Endothelial cell of umbilical vein (primary cell): ENCODE measurements at regions not wholly inside any gene's neighbourhood (a gene's known extent, or its start where the extent isn't known, plus 50 kb on each side); places are given as distances from the start of the nearest gene placed in this dataset.

Experiments
- BruUV-seq: library from RNA; stranded (reverse); fragments of 400-500 nt; replicated peaks from 2 replicates; lab custom pipeline; 2021; lab: Mats Ljungman, UMichigan
- CTCF ChIA-PET: fragments of 300-600, 350-600 bp; sonication (Branson Sonifier 250); formaldehyde crosslinking; loops from one replicate; lab custom pipeline; 2021; ENCODE audit warnings: antibody characterized with exemption, inconsistent platforms; lab: Charles Lee
- POLR2A ChIA-PET: fragments of 300-600, 350-600 bp; sonication (Branson Sonifier 250); formaldehyde crosslinking; loops from one replicate; lab custom pipeline; 2021; ENCODE audit warnings: antibody characterized with exemption, inconsistent platforms; lab: Charles Lee
- DNase-seq: peaks from one replicate; pipeline ENCODE4 v3.0.0-alpha.2; 2011; ENCODE audit warnings: low read depth, low spot score
- FAIRE-seq: peaks from 2 replicates; lab custom pipeline; 2011; peaks lifted over from hg19 to GRCh38; lab: Jason Lieb, UNC
- H2AFZ ChIP-seq: 2 replicates; pipeline ENCODE4 v1.6.0; 2012; ENCODE audit warnings: low read depth, low read length, control low read depth, inconsistent platforms
- H3K27ac ChIP-seq: 2 replicates; pipeline ENCODE4 v1.5.1; 2011; ENCODE audit warnings: low read depth, mild to moderate bottlenecking, control low read depth, low read length, moderate library complexity; ENCODE audit not compliant: insufficient read depth
- H3K27me3 ChIP-seq, 2 experiments: 2 replicates each; pipeline versions ENCODE4 v1.6.0 to v1.6.1; 2011; ENCODE audit warnings: low read length in 2 of 2, mixed read lengths in 1 of 2; ENCODE audit not compliant: control insufficient read depth in 2 of 2, insufficient read depth in 2 of 2
- H3K36me3 ChIP-seq, 2 experiments: 2 replicates in 1 of 2; 3 replicates in 1 of 2; pipeline ENCODE4 v1.5.1; 2011; ENCODE audit warnings: low read length in 2 of 2, mild to moderate bottlenecking in 1 of 2, moderate library complexity in 1 of 2; ENCODE audit not compliant: control insufficient read depth in 2 of 2, insufficient read depth in 2 of 2; ENCODE audit errors: extremely low read depth in 1 of 2
- H3K4me1 ChIP-seq: 3 replicates; pipeline ENCODE4 v1.5.1; 2011; ENCODE audit warnings: mild to moderate bottlenecking, low read length; ENCODE audit not compliant: control insufficient read depth, insufficient read depth; ENCODE audit errors: extremely low read depth
- H3K4me2 ChIP-seq: 2 replicates; pipeline ENCODE4 v1.6.1; 2011; ENCODE audit warnings: low read length, control low read depth, mixed read lengths; ENCODE audit not compliant: insufficient read depth
- H3K4me3 ChIP-seq, 3 experiments: fragments of 200-600 bp in 1 of 3; sonication (generic), shearing (Covaris generic) in 1 of 3; replicated peaks in 1 of 3; 2 replicates each; pipeline ENCODE4 v1.5.1; 2011 to 2016; ENCODE audit warnings: control low read depth in 3 of 3, low read length in 3 of 3, mild to moderate bottlenecking in 2 of 3, inconsistent platforms in 1 of 3, low read depth in 1 of 3, moderate library complexity in 1 of 3; ENCODE audit not compliant: insufficient read depth in 1 of 3
- H3K79me2 ChIP-seq: 2 replicates; pipeline ENCODE4 v1.6.0; 2012; ENCODE audit warnings: low read length, inconsistent platforms; ENCODE audit not compliant: control insufficient read depth, insufficient read depth
- H3K9ac ChIP-seq: replicated peaks from 2 replicates; pipeline ENCODE3; 2011; ENCODE audit warnings: low read length, control low read depth; ENCODE audit not compliant: insufficient read depth; ENCODE audit errors: extremely low read depth
- H3K9me1 ChIP-seq: replicated peaks from 3 replicates; pipeline ENCODE4 v1.6.0; 2011; ENCODE audit warnings: mild to moderate bottlenecking, low read length; ENCODE audit not compliant: control insufficient read depth, insufficient read depth; ENCODE audit errors: extremely low read depth
- H3K9me3 ChIP-seq: replicated peaks from 2 replicates; pipeline ENCODE4 v1.5.1; 2012; ENCODE audit warnings: low read length, inconsistent platforms; ENCODE audit not compliant: control insufficient read depth, insufficient read depth
- H4K20me1 ChIP-seq: replicated peaks from 2 replicates; pipeline ENCODE3; 2011; ENCODE audit warnings: mild to moderate bottlenecking, low read length; ENCODE audit not compliant: control insufficient read depth, insufficient read depth; ENCODE audit errors: extremely low read depth
- EZH2 ChIP-seq: IDR thresholded peaks from 2 replicates; pipeline ENCODE4 v1.6.1; 2012; ENCODE audit warnings: borderline replicate concordance, low read depth, mild to moderate bottlenecking, moderate library complexity, low read length, inconsistent platforms; ENCODE audit not compliant: severe bottlenecking
- FOS ChIP-seq: IDR thresholded peaks from 2 replicates; pipeline ENCODE4 v1.6.1; 2011; ENCODE audit warnings: mild to moderate bottlenecking, low read length, moderate library complexity, borderline replicate concordance; ENCODE audit not compliant: insufficient read depth
- GATA2 ChIP-seq: IDR thresholded peaks from 2 replicates; pipeline ENCODE4 v1.7.0; 2011; ENCODE audit warnings: low read depth, mild to moderate bottlenecking, moderate library complexity, mixed read lengths, low read length; ENCODE audit not compliant: insufficient read length, insufficient read depth
- JUN ChIP-seq: IDR thresholded peaks from 2 replicates; pipeline ENCODE4 v1.6.1; 2011; ENCODE audit warnings: borderline replicate concordance, low read depth; ENCODE audit not compliant: insufficient read length, insufficient read depth
- MYC ChIP-seq: IDR thresholded peaks from one replicate; pipeline ENCODE4 v1.6.1; 2011; ENCODE audit warnings: mild to moderate bottlenecking, low read depth, low read length
- POLR2A ChIP-seq: IDR thresholded peaks from 2 replicates; pipeline ENCODE4 v1.6.1; 2012; ENCODE audit warnings: low read depth, mild to moderate bottlenecking, control low read depth, low read length
- POLR2AphosphoS5 ChIP-seq: IDR thresholded peaks from 2 replicates; pipeline ENCODE4 v1.6.1; 2012; ENCODE audit warnings: low read depth, mild to moderate bottlenecking, control low read depth, low read length, moderate library complexity; ENCODE audit not compliant: insufficient read depth
- dilution Hi-C: fragments of 300-500 bp; cut with MboI; formaldehyde crosslinking; loops from one replicate; pipeline ENCODE4 v1.15.0; 2019; ENCODE audit warnings: low sequenced_read_pairs; ENCODE audit not compliant: extremely low pct_ligation_motif_present
- intact Hi-C: fragments of 100-400 bp; cut with micrococcal nuclease; formaldehyde crosslinking; loops from one replicate; pipeline ENCODE4 v1.10.0; 2022
- TF ChIP-seq, protein P1 (sequence below), 2 donors: IDR thresholded peaks; 1 replicate in 1 of 2; 2 replicates in 1 of 2; pipeline ENCODE4 v1.5.1; 2011; ENCODE audit warnings: low read length in 2 of 2, mild to moderate bottlenecking in 2 of 2, moderate library complexity in 2 of 2, control low read depth in 1 of 2, inconsistent platforms in 1 of 2, low read depth in 1 of 2; ENCODE audit not compliant: insufficient read depth in 1 of 2; ENCODE audit errors: extremely low read depth in 1 of 2
- TF ChIP-seq, protein P2 (sequence below): IDR thresholded peaks from 2 replicates; pipeline ENCODE4 v1.6.1; 2011; ENCODE audit not compliant: insufficient read depth, insufficient read length

GRCh38 chr2:21269382-21269781 is 145.6 kb downstream of the TDRD15 start:
- CTCF ChIA-PET = no interaction called here
- no peak overlapping the region for H3K4me2 ChIP-seq
- H2AFZ ChIP-seq = no peak overlapping the region
- H3K36me3 ChIP-seq = no peaks in the 10 kb centered on the region
- POLR2A ChIA-PET = no interaction called here
- H3K9me3 ChIP-seq = no peaks in the 10 kb centered on the region
- H3K79me2 ChIP-seq = no peaks in the 10 kb centered on the region
- H3K4me1 ChIP-seq = no peaks in the 10 kb centered on the region
- no peak overlapping the region for H3K4me3 ChIP-seq
- intact Hi-C loops (no loop called here), dilution Hi-C loops (no loop called here)
- TF ChIP-seq FOS = no peak
- no peak for TF ChIP-seq POLR2A
- no peak for TF ChIP-seq POLR2AphosphoS5
- no peak for TF ChIP-seq GATA2
- H4K20me1 ChIP-seq = no peaks in the 10 kb centered on the region
- BruUV-seq = no TSS peak
- DNase-seq (no peak), FAIRE-seq (no peak)
- no peaks in the 10 kb centered on the region for H3K27me3 ChIP-seq
- no peaks in the 10 kb centered on the region for H3K9me1 ChIP-seq
- no peak overlapping the region for H3K27ac ChIP-seq
- no peak overlapping the region for H3K9ac ChIP-seq

- H4K20me1 ChIP-seq = no peaks in the 10 kb centered on the region
- H3K9me3 ChIP-seq = no peaks in the 10 kb centered on the region
- no peak for TF ChIP-seq JUN
- no peak for TF ChIP-seq POLR2AphosphoS5
- TF ChIP-seq EZH2 = no peak
- no peak for TF ChIP-seq GATA2
- TF ChIP-seq POLR2A = no peak
- TF ChIP-seq, protein P1, sequence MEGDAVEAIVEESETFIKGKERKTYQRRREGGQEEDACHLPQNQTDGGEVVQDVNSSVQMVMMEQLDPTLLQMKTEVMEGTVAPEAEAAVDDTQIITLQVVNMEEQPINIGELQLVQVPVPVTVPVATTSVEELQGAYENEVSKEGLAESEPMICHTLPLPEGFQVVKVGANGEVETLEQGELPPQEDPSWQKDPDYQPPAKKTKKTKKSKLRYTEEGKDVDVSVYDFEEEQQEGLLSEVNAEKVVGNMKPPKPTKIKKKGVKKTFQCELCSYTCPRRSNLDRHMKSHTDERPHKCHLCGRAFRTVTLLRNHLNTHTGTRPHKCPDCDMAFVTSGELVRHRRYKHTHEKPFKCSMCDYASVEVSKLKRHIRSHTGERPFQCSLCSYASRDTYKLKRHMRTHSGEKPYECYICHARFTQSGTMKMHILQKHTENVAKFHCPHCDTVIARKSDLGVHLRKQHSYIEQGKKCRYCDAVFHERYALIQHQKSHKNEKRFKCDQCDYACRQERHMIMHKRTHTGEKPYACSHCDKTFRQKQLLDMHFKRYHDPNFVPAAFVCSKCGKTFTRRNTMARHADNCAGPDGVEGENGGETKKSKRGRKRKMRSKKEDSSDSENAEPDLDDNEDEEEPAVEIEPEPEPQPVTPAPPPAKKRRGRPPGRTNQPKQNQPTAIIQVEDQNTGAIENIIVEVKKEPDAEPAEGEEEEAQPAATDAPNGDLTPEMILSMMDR (IDR thresholded peaks at IDR 0.05; ENCODE audit: extremely low read depth in 1 of 2, insufficient read depth in 1 of 2, low read depth in 1 of 2, low read length in 2 of 2) = no peak
- TF ChIP-seq, protein P2, sequence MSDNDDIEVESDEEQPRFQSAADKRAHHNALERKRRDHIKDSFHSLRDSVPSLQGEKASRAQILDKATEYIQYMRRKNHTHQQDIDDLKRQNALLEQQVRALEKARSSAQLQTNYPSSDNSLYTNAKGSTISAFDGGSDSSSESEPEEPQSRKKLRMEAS = no peak
- no peak for TF ChIP-seq MYC
- TF ChIP-seq FOS = no peak
- DNase-seq = no peak
- no peaks in the 10 kb centered on the region for H3K79me2 ChIP-seq
- no peaks in the 10 kb centered on the region for H3K36me3 ChIP-seq
- no peak overlapping the region for H2AFZ ChIP-seq
- H3K4me1 ChIP-seq = no peaks in the 10 kb centered on the region
- ChIA-PET CTCF (no interaction called here), POLR2A (no interaction called here)
- H3K4me3 ChIP-seq = no peak overlapping the region
- intact Hi-C loops (no loop called here), dilution Hi-C loops (no loop called here)
- no peak overlapping the region for H3K4me2 ChIP-seq
- no peak overlapping the region for H3K9ac ChIP-seq
- no peak overlapping the region for H3K27ac ChIP-seq
- FAIRE-seq = no peak
- H3K9me1 ChIP-seq = no peaks in the 10 kb centered on the region
- H3K27me3 ChIP-seq = no peaks in the 10 kb centered on the region
- no TSS peak for BruUV-seq
Observed at GRCh38 chr2:21270083-21270491, 146.3 kb downstream of the TDRD15 start.
